Neural cell (in vitro differentiated cells): ENCODE measurements at regions not wholly inside any gene's neighbourhood (a gene's known extent, or its start where the extent isn't known, plus 50 kb on each side); places are given as distances from the start of the nearest gene placed in this dataset.

Experiments used
- H2AFZ ChIP-seq: fragments of 200-600, 300-800 bp; sonication (generic), shearing (Covaris generic); 2 replicates; pipeline ENCODE4 v1.6.0; 2014; ENCODE audit warnings: low read depth, mild to moderate bottlenecking, antibody characterized with exemption, low read length, moderate library complexity
- H3F3A ChIP-seq: fragments of 200-600 bp; shearing (Covaris generic); 2 replicates; pipeline ENCODE4 v1.6.1; 2016; ENCODE audit warnings: mild to moderate bottlenecking, moderate library complexity, mixed read lengths, antibody characterized with exemption, low read length; ENCODE audit not compliant: insufficient read depth, poor library complexity, severe bottlenecking
- H3K27ac ChIP-seq: fragments of 200-600, 300-800 bp; sonication (generic), shearing (Covaris generic); 2 replicates; pipeline ENCODE4 v1.5.1; 2014; ENCODE audit warnings: mild to moderate bottlenecking, low read length, moderate library complexity
- H3K27me3 ChIP-seq: fragments of 300-800, 200-600 bp; sonication (generic), shearing (Covaris generic); 2 replicates; pipeline ENCODE4 v1.6.0; 2014; ENCODE audit warnings: mild to moderate bottlenecking, low read depth, low read length, moderate library complexity; ENCODE audit not compliant: insufficient read depth
- H3K36me3 ChIP-seq: fragments of 300-800, 200-600 bp; sonication (generic), shearing (Covaris generic); 2 replicates; pipeline ENCODE4 v1.5.1; 2014; ENCODE audit warnings: mild to moderate bottlenecking, antibody characterized with exemption, low read length, moderate library complexity; ENCODE audit not compliant: insufficient read depth
- H3K4me2 ChIP-seq: fragments of 300-800, 200-600 bp; sonication (generic), shearing (Covaris generic); 2 replicates; pipeline ENCODE4 v1.6.0; 2014; ENCODE audit warnings: mild to moderate bottlenecking, low read length
- H3K4me3 ChIP-seq: fragments of 300-800, 200-600 bp; sonication (generic), shearing (Covaris generic); 2 replicates; pipeline ENCODE4 v1.5.1; 2014; ENCODE audit warnings: mild to moderate bottlenecking, low read length, moderate library complexity
- H3K79me2 ChIP-seq: fragments of 200-600 bp; shearing (Covaris generic); replicated peaks from 2 replicates; pipeline ENCODE4 v1.6.0; 2014; ENCODE audit warnings: mild to moderate bottlenecking, low read length, moderate library complexity; ENCODE audit not compliant: insufficient read depth
- H3K9ac ChIP-seq: fragments of 300-800, 200-600 bp; sonication (generic), shearing (Covaris generic); 2 replicates; pipeline ENCODE4 v1.6.1; 2016; ENCODE audit warnings: mild to moderate bottlenecking, low read length, mixed read lengths
- H3K9me2 ChIP-seq: fragments of 200-600 bp; shearing (Covaris generic); 2 replicates; pipeline ENCODE4 v1.6.1; 2016; ENCODE audit warnings: mild to moderate bottlenecking, low read length, mixed read lengths; ENCODE audit not compliant: insufficient read depth
- H3K9me3 ChIP-seq: fragments of 200-600, 300-800 bp; sonication (generic), shearing (Covaris generic); 2 replicates; pipeline ENCODE4 v1.6.1; 2016; ENCODE audit warnings: mild to moderate bottlenecking, mixed run types, low read length, moderate library complexity, mixed read lengths
- H4K20me1 ChIP-seq: fragments of 200-600 bp; shearing (Covaris generic); 2 replicates; pipeline ENCODE4 v1.6.1; 2016; ENCODE audit warnings: mild to moderate bottlenecking, mixed run types; ENCODE audit not compliant: insufficient read depth
- EP300 ChIP-seq: fragments of 450-650 bp; conservative IDR thresholded peaks from 2 replicates; pipeline ENCODE4 v1.6.1; 2014; ENCODE audit warnings: antibody characterized with exemption, mild to moderate bottlenecking, moderate library complexity; ENCODE audit not compliant: poor library complexity, severe bottlenecking
- EZH2 ChIP-seq: fragments of 200-600, 300-800 bp; shearing (Covaris generic), sonication (generic); IDR thresholded peaks from 2 replicates; pipeline ENCODE4 v1.6.1; 2014; ENCODE audit warnings: antibody characterized with exemption, low read length, borderline replicate concordance, mild to moderate bottlenecking; ENCODE audit not compliant: insufficient read depth, poor library complexity, severe bottlenecking
- MXI1 ChIP-seq: fragments of 450-650 bp; conservative IDR thresholded peaks from 2 replicates; pipeline ENCODE4 v1.6.1; 2014; ENCODE audit warnings: antibody characterized with exemption, mild to moderate bottlenecking; ENCODE audit not compliant: poor library complexity, severe bottlenecking
- POLR2AphosphoS5 ChIP-seq: IDR thresholded peaks from 2 replicates; pipeline ENCODE4 v1.6.1; 2012
- RAD21 ChIP-seq: fragments of 450-650 bp; conservative IDR thresholded peaks from 2 replicates; pipeline ENCODE4 v1.6.1; 2014; ENCODE audit warnings: antibody characterized with exemption, mild to moderate bottlenecking, moderate library complexity
- SMC3 ChIP-seq: fragments of 450-650 bp; conservative IDR thresholded peaks from 2 replicates; pipeline ENCODE4 v1.6.1; 2014; ENCODE audit warnings: antibody characterized with exemption, mild to moderate bottlenecking, moderate library complexity; ENCODE audit not compliant: poor library complexity
- TAF1 ChIP-seq: IDR thresholded peaks from 2 replicates; pipeline ENCODE4 v1.6.1; 2012; ENCODE audit warnings: low read depth
- TF ChIP-seq, protein P1 (sequence below): IDR thresholded peaks from 2 replicates; pipeline ENCODE4 v1.6.1; 2012; ENCODE audit warnings: borderline replicate concordance
- TF ChIP-seq, protein P2 (sequence below): fragments of 450-650 bp; IDR thresholded peaks from 2 replicates; pipeline ENCODE4 v1.5.1; 2014; ENCODE audit warnings: antibody characterized with exemption, mild to moderate bottlenecking, moderate library complexity; ENCODE audit not compliant: poor library complexity, severe bottlenecking

DNA sequence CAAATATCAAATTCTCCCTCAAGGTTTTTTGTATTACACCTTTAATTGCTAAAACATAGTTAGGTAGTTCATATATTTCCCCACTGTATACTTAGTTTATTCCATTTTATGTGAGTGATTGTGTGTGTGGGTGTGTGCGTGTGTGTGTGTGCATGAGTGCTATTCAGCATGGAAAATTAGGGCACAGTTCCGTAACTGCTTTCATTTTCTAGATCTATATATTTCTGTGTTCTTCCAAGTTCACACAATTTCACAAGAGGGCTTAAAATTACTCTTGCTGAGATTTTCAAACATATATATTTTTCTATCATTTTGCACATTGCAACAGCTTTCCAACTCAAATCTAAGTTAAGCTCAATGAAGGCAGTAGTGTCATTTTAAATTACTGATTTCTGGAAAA is 782.9 kb upstream of the SOX9 start:
- no peak overlapping the region for H2AFZ ChIP-seq
- no peaks in the 10 kb centered on the region for H3K79me2 ChIP-seq
- H3K9me3 ChIP-seq: no peaks in the 10 kb centered on the region
- H3K27me3 ChIP-seq: no peaks in the 10 kb centered on the region
- H4K20me1 ChIP-seq: no peaks in the 10 kb centered on the region
- no peaks in the 10 kb centered on the region for H3K36me3 ChIP-seq
- no peak for TF ChIP-seq TAF1
- TF ChIP-seq EZH2: no peak
- no peak for TF ChIP-seq EP300
- TF ChIP-seq, protein P1, sequence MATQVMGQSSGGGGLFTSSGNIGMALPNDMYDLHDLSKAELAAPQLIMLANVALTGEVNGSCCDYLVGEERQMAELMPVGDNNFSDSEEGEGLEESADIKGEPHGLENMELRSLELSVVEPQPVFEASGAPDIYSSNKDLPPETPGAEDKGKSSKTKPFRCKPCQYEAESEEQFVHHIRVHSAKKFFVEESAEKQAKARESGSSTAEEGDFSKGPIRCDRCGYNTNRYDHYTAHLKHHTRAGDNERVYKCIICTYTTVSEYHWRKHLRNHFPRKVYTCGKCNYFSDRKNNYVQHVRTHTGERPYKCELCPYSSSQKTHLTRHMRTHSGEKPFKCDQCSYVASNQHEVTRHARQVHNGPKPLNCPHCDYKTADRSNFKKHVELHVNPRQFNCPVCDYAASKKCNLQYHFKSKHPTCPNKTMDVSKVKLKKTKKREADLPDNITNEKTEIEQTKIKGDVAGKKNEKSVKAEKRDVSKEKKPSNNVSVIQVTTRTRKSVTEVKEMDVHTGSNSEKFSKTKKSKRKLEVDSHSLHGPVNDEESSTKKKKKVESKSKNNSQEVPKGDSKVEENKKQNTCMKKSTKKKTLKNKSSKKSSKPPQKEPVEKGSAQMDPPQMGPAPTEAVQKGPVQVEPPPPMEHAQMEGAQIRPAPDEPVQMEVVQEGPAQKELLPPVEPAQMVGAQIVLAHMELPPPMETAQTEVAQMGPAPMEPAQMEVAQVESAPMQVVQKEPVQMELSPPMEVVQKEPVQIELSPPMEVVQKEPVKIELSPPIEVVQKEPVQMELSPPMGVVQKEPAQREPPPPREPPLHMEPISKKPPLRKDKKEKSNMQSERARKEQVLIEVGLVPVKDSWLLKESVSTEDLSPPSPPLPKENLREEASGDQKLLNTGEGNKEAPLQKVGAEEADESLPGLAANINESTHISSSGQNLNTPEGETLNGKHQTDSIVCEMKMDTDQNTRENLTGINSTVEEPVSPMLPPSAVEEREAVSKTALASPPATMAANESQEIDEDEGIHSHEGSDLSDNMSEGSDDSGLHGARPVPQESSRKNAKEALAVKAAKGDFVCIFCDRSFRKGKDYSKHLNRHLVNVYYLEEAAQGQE: no peak
- no peak for TF ChIP-seq MXI1
- no peak for TF ChIP-seq POLR2AphosphoS5
- no peak for TF ChIP-seq SMC3
- TF ChIP-seq RAD21: no peak
- TF ChIP-seq, protein P2, sequence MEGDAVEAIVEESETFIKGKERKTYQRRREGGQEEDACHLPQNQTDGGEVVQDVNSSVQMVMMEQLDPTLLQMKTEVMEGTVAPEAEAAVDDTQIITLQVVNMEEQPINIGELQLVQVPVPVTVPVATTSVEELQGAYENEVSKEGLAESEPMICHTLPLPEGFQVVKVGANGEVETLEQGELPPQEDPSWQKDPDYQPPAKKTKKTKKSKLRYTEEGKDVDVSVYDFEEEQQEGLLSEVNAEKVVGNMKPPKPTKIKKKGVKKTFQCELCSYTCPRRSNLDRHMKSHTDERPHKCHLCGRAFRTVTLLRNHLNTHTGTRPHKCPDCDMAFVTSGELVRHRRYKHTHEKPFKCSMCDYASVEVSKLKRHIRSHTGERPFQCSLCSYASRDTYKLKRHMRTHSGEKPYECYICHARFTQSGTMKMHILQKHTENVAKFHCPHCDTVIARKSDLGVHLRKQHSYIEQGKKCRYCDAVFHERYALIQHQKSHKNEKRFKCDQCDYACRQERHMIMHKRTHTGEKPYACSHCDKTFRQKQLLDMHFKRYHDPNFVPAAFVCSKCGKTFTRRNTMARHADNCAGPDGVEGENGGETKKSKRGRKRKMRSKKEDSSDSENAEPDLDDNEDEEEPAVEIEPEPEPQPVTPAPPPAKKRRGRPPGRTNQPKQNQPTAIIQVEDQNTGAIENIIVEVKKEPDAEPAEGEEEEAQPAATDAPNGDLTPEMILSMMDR: no peak
- H3K9ac ChIP-seq: no peak overlapping the region
- no peak overlapping the region for H3K4me3 ChIP-seq
- no peaks in the 10 kb centered on the region for H3K9me2 ChIP-seq
- H3K27ac ChIP-seq: no peak overlapping the region
- no peak overlapping the region for H3K4me2 ChIP-seq
- no peaks in the 10 kb centered on the region for H3F3A ChIP-seq

DNA sequence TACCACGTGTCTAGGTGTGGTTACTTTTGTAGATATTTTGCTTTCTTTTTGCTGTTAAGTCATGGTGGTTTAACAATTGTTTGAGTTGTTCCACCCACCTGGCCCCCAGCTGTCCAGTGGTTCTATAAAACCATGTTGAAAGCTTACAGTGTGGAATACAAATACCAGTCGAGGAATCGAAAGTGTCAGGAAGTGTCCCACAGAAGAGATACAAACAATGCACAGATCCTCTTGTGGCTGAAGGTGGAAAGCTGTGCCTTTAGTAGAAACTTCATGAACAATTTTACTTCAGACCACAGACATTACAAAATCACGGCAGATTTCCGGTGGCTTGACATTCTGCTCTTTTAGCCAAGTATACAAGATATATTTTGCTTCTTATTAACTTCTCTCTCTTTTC is 782.4 kb upstream of the SOX9 start:
- Histone ChIP-seq H3K36me3 (no peaks in the 10 kb centered on the region), H3K79me2 (no peaks in the 10 kb centered on the region), H3K27me3 (no peaks in the 10 kb centered on the region), H3K27ac (no peak overlapping the region), H3K9me2 (no peaks in the 10 kb centered on the region), H3K9ac (no peak overlapping the region), H3F3A (no peaks in the 10 kb centered on the region), H2AFZ (no peak overlapping the region), H4K20me1 (no peaks in the 10 kb centered on the region), H3K4me3 (no peak overlapping the region), H3K9me3 (no peaks in the 10 kb centered on the region), H3K4me2 (no peak overlapping the region)
- TF ChIP-seq RAD21: no peak

DNA sequence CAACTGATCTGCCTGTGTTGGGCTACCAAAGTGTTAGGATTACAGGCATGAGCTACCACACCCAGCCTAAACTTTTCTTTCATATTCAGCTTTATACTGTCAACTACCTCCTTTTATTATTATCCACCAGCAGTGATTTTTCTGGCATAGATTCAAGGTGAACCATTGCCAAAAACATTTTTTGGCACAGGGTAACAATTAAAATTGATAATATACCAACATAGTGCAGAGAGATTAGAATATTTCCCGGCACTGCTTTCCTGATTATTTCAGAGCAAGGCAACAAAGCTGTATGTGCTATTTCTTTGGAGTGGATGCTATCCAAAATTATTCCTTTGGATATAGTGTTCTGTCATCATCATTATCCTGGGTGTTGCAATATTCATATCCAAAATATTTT is 781.6 kb upstream of the SOX9 start:
- Histone ChIP-seq H3F3A (no peaks in the 10 kb centered on the region), H3K4me3 (no peak overlapping the region), H3K27me3 (no peaks in the 10 kb centered on the region)

More for the DNA sequence above, 781.6 kb upstream of the SOX9 start:
- Histone ChIP-seq H3K9ac (no peak overlapping the region), H3K9me2 (no peaks in the 10 kb centered on the region), H3K27ac (no peak overlapping the region), H2AFZ (no peak overlapping the region), H3K79me2 (no peaks in the 10 kb centered on the region), H3K4me2 (no peak overlapping the region), H4K20me1 (no peaks in the 10 kb centered on the region), H3K9me3 (no peaks in the 10 kb centered on the region), H3K36me3 (no peaks in the 10 kb centered on the region)
- TF ChIP-seq POLR2AphosphoS5: no peak
- TF ChIP-seq, protein P1: no peak
- TF ChIP-seq TAF1: no peak
- no peak for TF ChIP-seq RAD21
- no peak for TF ChIP-seq SMC3
- TF ChIP-seq, protein P2: no peak
- no peak for TF ChIP-seq EZH2
- TF ChIP-seq MXI1: no peak
- TF ChIP-seq EP300: no peak
